Breast epithelium (tissue), 3 donors: ENCODE measurements at regions not wholly inside any gene's neighbourhood (a gene's known extent, or its start where the extent isn't known, plus 50 kb on each side); places are given as distances from the start of the nearest gene placed in this dataset.

Experiments
- POLR2A ChIP-seq: fragments of 450-650 bp; IDR thresholded peaks from one replicate; pipeline ENCODE4 v1.6.1; 2016; ENCODE audit warnings: antibody characterized with exemption, mild to moderate bottlenecking, moderate library complexity
- TF ChIP-seq, protein P1 (sequence below), 3 donors: fragments of 450-650 bp; IDR thresholded peaks; one replicate each; pipeline ENCODE4 v1.5.1; 2016 to 2017; ENCODE audit warnings: antibody characterized with exemption in 3 of 3, mild to moderate bottlenecking in 3 of 3, moderate library complexity in 3 of 3

GRCh38 chr15:35783203-35783602 is 237.2 kb upstream of the DPH6 start:
- TF ChIP-seq, protein P1, sequence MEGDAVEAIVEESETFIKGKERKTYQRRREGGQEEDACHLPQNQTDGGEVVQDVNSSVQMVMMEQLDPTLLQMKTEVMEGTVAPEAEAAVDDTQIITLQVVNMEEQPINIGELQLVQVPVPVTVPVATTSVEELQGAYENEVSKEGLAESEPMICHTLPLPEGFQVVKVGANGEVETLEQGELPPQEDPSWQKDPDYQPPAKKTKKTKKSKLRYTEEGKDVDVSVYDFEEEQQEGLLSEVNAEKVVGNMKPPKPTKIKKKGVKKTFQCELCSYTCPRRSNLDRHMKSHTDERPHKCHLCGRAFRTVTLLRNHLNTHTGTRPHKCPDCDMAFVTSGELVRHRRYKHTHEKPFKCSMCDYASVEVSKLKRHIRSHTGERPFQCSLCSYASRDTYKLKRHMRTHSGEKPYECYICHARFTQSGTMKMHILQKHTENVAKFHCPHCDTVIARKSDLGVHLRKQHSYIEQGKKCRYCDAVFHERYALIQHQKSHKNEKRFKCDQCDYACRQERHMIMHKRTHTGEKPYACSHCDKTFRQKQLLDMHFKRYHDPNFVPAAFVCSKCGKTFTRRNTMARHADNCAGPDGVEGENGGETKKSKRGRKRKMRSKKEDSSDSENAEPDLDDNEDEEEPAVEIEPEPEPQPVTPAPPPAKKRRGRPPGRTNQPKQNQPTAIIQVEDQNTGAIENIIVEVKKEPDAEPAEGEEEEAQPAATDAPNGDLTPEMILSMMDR (IDR thresholded peaks at IDR 0.05) = no peak
- TF ChIP-seq POLR2A = no peak
